Brain pericyte (primary cell): ENCODE measurements at regions not wholly inside any gene's neighbourhood (a gene's known extent, or its start where the extent isn't known, plus 50 kb on each side); places are given as distances from the start of the nearest gene placed in this dataset.

Experiments used
- DNase-seq: peaks from one replicate; pipeline ENCODE4 v3.0.0-alpha.2; 2012; ENCODE audit warnings: low read depth, low spot score

DNA sequence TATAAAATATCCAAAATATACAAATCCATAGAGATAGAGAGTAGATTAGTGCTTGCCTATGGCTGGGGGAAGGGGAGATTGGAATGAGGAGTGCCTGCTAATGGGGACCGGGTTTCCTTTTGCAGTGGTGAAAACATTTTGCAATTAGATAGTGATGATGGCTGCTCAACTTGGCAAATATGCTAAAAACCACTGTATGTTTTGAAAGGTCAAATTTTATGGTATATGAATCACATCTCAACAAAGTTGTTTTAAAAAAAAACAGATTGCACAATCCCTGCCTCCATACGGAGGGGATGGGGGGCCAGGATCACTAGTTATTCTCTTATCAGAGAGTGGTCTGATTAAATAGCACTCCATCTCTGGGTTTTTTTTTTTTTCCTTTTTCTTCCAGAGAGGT lies 76.9 kb upstream of the RIPOR2 start:
- DNase-seq: no peak

DNA sequence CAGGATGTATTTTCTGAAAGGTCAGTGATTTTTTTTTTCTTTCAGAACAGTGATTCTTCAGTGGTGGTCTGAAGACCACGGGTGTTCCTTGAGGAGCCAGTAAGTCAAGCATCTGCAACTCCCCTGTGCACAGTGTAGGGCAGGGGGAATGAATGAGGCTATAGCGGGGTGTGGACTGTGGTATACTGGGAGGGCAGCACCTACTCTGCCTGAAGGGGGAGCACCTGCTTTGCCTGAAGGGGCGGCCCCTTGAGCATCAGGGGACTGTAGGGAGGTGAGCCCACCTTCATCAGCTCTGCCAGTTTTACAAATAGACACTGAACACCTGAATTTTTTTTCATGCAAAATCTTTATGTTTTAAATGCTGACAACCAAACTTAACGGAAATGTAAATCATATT lies 77.5 kb upstream of the RIPOR2 start:
- no peak for DNase-seq

GRCh38 chr6:25014369-25014768 lies 78.6 kb upstream of the RIPOR2 start:
- no peak for DNase-seq

GRCh38 chr6:25014791-25015560 lies 79.2 kb upstream of the RIPOR2 start:
- DNase-seq: no peak

GRCh38 chr6:25016014-25016720 lies 80.4 kb upstream of the RIPOR2 start:
- DNase-seq: no peak

- DNase-seq: no peak
These were observed 81.7 kb upstream of the RIPOR2 start for GRCh38 chr6:25017486-25017885.

- DNase-seq: no peak
These were observed 82.3 kb upstream of the RIPOR2 start for GRCh38 chr6:25017932-25018567.

- DNase-seq: no peak
These were observed 82.8 kb upstream of the RIPOR2 start for GRCh38 chr6:25018568-25018954.

GRCh38 chr6:25022140-25022553 lies 86.4 kb upstream of the RIPOR2 start:
- DNase-seq: no peak

- no peak for DNase-seq
These were observed 88.0 kb upstream of the RIPOR2 start for GRCh38 chr6:25023781-25024180.

GRCh38 chr6:25024821-25025220 lies 89.1 kb upstream of the RIPOR2 start:
- DNase-seq: no peak

DNA sequence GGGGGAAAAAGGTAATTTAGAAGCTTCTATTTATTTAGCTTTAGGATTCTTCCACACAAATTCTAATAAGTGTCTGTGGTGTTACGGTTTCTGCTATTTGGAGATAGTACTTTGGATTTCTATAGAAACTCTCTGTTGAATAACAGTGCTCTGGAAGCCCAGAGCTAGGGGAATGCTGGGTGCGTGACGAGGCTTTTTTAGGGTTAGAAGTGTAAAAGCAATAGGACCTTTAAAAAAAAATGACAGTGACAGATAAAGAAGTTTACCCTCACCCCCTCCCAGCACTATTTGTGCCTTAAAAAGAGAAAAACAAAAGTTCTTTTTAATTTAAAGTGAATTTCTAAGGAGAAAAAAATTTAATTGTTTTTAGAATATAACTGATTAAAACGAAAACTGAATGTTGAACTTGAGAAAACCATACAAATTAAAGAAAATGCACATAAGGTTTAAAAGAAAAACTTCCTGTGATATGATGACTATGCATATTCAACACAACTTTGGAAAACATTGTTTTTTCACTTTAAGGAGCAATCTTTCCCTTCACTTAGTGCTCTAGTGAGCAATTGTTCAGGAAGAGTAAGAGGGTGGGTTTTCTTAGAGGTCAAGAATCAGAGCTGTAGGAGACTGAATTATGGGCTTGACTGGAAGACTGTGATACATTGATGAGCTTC lies 89.6 kb upstream of the RIPOR2 start:
- no peak for DNase-seq

DNA sequence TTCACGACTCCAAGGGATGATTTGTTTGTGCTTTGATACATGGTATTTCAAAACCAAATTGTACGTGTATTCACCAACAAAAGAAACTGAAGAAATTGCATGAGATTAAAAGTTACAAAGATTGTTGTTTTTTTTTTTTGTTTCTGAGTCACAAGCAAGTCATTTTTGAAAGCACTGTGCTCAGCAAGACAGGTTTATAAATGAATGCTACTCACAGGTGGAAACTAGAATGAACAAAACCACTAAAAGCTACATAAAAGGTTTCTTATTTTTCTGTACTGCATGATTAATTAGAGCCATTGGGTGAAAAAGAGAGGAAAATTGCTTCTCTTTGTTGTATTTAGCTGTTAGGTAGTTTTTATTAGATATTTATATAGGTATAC lies 90.2 kb upstream of the RIPOR2 start:
- no peak for DNase-seq

DNA sequence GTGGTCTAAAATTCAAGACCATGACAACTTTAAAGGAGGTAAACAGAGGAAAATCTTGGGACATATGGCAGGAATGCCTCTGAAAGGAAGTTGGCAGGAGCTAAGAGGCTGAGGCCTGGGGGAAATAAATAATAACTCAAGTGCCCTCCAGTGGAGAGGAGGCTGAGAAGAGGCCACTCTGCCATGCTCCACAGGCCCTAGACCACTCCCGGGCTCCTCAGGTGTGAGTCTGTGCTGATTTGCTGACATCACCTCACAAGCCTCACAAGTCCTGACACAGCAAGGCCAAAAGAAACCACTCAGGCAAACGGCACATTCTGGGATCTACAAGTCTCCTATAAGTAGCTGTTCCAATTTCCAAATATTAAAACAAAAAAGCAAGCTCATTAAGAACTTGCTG lies 91.0 kb upstream of the RIPOR2 start:
- DNase-seq: no peak

- no peak for DNase-seq
These were observed 91.6 kb upstream of the RIPOR2 start for GRCh38 chr6:25027221-25027916.

GRCh38 chr6:25028328-25028727 lies 92.6 kb upstream of the RIPOR2 start:
- no peak for DNase-seq

- no peak for DNase-seq
These were observed 97.2 kb upstream of the RIPOR2 start for GRCh38 chr6:25032934-25033333.

DNA sequence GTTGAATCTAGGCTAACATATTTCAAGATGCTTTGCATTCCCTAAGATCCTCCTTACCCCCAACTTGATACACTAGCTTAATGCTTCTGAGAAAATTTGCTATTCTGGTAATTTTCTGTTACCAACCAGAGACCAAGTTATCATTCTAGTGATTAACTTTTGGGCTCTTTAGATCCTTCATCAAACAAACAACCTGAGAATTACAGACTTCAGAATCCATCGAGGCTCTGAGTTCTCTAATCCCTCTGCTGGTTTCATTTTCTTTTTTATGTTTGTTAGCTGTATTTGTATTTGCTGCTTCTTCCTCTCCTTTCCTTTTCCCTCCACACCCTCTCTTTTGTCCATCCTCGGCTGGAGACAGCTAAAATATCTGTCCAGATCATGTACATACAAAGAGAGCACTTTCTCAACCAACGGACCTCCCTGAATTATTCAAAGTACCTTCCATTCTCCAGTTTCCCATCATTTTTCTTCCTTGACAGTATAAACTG lies 98.7 kb upstream of the RIPOR2 start:
- DNase-seq: no peak

- DNase-seq: no peak
These were observed 99.4 kb upstream of the RIPOR2 start for GRCh38 chr6:25035174-25035511.

DNA sequence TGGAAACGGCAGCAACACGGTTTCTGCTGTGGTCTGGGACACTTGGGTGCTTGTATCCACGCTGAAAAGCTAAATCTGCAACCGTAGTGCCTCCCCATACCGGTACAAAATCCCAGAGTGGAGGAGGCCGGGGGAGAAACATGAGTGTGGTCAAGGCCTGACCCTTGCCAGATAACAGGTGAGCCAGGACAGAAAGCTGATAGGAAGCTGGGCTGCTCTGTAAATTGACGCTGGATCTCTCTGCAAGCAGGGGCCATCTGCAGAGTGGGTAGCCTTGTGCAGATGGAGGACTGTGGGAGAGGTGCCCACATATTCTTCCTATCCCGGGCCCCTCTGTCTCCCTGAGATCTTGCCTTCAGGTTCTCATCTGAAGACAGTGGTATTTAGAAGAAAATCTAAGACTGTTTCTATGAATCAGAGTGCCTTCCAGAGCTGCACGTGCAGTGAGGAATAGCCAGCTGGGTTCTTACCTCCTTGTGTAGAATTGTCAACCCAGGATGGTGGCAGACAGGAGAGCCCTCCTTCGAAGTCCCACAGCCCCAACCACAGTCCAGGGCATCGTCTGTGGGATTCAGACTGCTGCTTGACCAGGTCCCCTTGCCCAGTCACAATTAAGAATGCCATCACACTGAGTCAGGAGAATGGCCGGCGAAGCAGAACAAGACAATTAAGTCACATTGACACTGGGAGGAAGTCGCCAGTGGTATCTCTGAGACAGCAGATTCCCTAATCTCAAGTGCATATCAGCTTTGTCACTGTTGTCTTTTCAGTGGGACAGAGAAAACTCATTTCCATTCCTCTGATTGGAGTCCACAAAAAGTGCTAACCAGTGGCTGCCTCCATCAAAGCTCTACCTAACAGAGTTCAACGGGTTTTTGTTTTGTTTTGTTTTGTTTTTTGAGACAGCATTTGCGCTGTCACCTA lies 100.0 kb upstream of the RIPOR2 start:
- no peak for DNase-seq

DNA sequence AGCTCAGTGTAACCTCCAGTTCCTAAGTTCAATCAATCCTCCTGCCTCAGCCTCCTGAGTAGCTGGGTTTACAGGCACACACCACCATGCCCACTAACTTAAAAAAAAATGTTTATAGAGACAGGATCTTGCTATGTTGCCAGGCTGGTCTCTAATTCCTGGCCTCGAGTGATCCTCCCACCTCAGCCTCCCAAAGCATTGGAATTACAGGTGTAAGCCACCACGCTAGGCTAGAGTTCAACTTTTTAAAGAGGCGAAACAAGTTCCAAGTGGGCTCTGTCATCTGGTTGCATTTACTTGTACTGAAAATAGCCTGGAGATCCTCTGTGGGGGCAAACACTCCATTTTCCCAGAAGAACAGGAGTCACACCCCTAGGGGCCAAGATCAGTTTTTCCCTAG lies 100.7 kb upstream of the RIPOR2 start:
- no peak for DNase-seq
